ENCODE measurements at regions not wholly inside any gene's neighbourhood (a gene's known extent, or its start where the extent isn't known, plus 50 kb on each side); places are given as distances from the start of the nearest gene placed in this dataset.
"Not testable (repeated sequence)": the region's sequence is repeated elsewhere in the genome, so short reads cannot be mapped to it uniquely, and the experiment has no call there.

GRCh38 chr5:169531631-169532030 lies 51.9 kb upstream of the SPDL1 start:
- in situ Hi-C loops (cut with HindIII; ENCODE audit: low pct_unique_long_range_greater_than_20kb, low sequenced_read_pairs): no loop called here
- no peak for DNase-seq (ENCODE audit: low read depth)

DNA sequence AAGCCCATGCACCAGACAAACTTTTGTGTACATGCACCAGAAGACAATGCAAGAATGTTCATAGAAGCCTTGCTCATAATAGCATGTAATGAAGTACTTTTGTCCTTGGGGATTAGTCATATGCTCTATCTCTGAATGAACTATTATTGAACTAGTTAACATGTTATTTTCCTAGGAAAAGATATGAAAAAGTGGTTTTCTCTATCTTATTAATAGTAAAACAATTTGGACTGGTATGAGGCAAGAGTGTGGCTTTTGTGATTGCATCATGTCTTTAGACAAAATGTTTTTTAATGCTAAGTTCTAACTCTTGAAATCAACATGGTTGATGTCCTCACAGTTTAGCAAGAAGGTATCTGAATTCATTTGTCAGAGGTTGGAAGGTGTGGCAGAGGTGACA lies 55.7 kb upstream of the SPDL1 start:
- DNase-seq (ENCODE audit: low read depth): no peak
- in situ Hi-C loops (cut with HindIII; ENCODE audit: low pct_unique_long_range_greater_than_20kb, low sequenced_read_pairs): no loop called here

GRCh38 chr5:169527066-169527465 lies 56.5 kb upstream of the SPDL1 start:
- no peak for DNase-seq (ENCODE audit: low read depth)
- in situ Hi-C loops (cut with HindIII; ENCODE audit: low pct_unique_long_range_greater_than_20kb, low sequenced_read_pairs): no loop called here

DNA sequence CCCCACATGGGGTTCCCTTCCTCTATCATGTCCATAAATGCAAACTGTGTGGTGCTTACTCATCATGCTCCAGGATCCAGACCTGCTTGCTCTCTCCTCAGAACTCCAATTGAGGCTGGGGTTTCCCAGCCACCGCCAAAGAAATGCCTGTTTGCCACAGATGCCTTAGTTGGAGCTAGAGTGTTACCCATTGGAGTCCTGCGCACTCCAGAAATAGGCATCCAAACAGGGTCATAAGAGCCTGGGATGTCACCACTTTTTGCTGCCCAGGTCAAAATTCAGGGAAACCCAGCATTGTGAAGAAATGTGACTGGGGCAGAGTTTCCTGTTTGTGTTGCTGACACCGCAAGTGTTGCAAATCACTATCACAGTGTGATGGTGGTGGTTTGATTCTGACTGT lies 60.7 kb upstream of the SPDL1 start:
- no peak for DNase-seq (ENCODE audit: low read depth)
- in situ Hi-C loops (cut with HindIII; ENCODE audit: low pct_unique_long_range_greater_than_20kb, low sequenced_read_pairs): no loop called here

GRCh38 chr5:169521366-169521983 lies 62.1 kb upstream of the SPDL1 start:
- DNase-seq (ENCODE audit: low read depth): no peak

DNA sequence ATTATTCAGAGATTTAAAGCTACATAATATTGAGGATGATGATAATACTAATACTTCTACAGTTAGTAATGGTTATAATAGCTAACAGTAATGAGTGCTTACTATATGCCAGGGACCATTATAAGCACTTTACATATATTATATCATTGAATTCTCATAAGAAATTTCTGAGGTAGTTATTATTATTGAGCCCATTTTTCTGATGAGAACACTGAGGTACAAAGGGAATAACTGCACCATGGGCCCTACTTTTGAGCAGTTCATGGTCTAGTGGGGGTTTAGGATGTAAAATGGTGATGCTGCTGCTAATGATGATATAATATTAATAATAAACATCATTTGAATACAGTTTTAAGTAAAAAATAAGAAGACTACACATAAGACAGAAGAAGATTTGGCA lies 64.2 kb upstream of the SPDL1 start:
- in situ Hi-C loops (cut with HindIII; ENCODE audit: low pct_unique_long_range_greater_than_20kb, low sequenced_read_pairs): no loop called here
- no peak for DNase-seq (ENCODE audit: low read depth)

More at GRCh38 chr5:169521366-169521983, 62.1 kb upstream of the SPDL1 start:
- in situ Hi-C loops (cut with HindIII; ENCODE audit: low pct_unique_long_range_greater_than_20kb, low sequenced_read_pairs): no loop called here

- in situ Hi-C loops (cut with HindIII; ENCODE audit: low pct_unique_long_range_greater_than_20kb, low sequenced_read_pairs); DNase-seq (ENCODE audit: low read depth): not testable (repeated sequence)
These were observed 64.8 kb upstream of the SPDL1 start for GRCh38 chr5:169518779-169519178.

- in situ Hi-C loops (cut with HindIII; ENCODE audit: low pct_unique_long_range_greater_than_20kb, low sequenced_read_pairs): no loop called here
- DNase-seq (ENCODE audit: low read depth): no peak
These were observed 71.2 kb upstream of the SPDL1 start for GRCh38 chr5:169512385-169512784.

DNA sequence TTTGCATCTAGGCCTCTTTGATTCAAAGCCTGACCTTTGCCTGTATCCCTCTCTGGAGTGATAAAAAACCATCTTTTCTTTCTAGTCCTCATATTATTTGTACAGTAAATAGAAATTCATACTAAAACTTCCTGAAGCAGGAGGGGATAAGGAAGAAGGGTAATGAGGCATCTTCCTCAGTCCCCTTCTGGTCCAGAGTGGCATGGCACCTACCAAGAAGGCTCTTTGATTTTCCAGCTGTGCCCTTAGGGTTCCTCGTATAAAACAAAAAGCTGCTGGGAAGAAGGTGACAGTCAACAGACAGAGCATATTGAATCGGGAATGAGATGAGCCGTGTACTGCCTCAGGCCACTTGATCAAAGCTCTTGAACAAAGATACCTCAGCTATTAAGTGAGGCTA lies 71.9 kb upstream of the SPDL1 start:
- in situ Hi-C loops (cut with HindIII; ENCODE audit: low pct_unique_long_range_greater_than_20kb, low sequenced_read_pairs): no loop called here
- no peak for DNase-seq (ENCODE audit: low read depth)

DNA sequence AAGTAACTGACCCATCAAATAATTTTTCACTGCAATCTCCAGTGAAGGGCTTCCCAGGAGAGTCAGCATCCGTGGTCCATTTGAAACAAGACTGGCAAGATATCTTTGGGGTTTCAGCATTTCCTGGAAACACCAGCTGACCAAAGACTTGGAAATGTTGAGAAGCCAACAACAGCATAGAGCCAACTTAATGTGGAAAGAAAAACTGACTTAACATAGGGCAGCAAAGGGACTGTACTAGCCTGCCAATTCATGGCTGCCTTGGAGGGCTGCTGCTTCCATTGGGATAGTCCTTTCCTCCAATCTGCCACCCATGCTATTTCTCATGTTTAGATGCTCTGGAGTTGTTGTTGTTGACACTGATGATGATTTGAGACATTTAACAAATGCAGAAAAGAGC lies 76.5 kb upstream of the SPDL1 start:
- no peak for DNase-seq (ENCODE audit: low read depth)
- in situ Hi-C loops (cut with HindIII; ENCODE audit: low pct_unique_long_range_greater_than_20kb, low sequenced_read_pairs): no loop called here

GRCh38 chr5:169503886-169504285 lies 79.7 kb upstream of the SPDL1 start:
- no peak for DNase-seq (ENCODE audit: low read depth)
- in situ Hi-C loops (cut with HindIII; ENCODE audit: low pct_unique_long_range_greater_than_20kb, low sequenced_read_pairs): no loop called here

GRCh38 chr5:169499990-169500505 lies 83.5 kb upstream of the SPDL1 start:
- in situ Hi-C loops (cut with HindIII; ENCODE audit: low pct_unique_long_range_greater_than_20kb, low sequenced_read_pairs): no loop called here
- DNase-seq (ENCODE audit: low read depth): no peak

DNA sequence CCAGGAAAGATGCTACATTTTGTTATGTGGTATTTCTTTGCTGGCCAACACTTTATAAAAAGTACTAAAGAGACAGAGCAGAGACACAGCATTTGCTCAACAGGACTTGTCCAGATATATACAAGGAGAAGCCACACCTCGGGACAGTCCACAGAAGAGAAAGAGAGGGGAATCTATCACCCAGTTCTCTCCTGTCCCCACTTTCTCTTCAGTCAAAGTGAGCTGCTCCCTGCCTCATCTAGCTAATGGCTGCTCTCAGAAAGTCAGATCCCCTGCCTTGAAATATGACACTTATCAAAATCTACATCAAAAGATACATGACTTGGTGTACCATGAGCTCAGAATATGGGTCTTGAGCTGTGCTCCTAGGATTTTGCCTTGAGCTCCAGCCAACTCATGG lies 86.7 kb upstream of the SPDL1 start:
- in situ Hi-C loops (cut with HindIII; ENCODE audit: low pct_unique_long_range_greater_than_20kb, low sequenced_read_pairs): no loop called here

DNA sequence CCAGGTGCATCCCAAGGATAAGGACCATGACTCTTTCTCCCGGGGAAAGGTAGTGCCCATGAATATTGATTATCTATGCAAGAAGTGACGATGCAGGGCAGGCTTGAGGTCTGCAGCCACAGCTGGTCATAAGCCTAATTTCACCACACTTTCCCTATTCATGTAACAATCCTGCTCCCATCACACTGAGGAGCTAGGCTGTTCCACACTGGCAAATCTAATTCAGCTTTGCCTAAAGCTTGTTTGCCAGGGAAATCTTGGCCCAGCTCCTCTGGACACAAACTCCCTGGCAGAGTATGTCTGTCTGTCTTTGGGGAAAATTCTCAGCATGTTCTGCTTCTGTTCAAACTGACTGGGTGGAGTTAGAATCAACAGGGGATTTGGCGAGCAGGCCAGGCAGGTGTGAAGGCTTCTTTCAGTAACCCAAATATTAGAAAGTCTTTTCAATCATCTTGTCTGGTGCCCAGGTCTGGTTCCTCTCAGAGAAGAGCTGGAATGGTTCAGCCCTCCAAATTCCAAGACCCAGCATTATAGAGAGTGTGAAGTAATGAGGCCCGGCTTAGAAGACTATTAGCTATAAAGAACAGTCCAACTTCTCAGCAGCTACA lies 88.5 kb upstream of the SPDL1 start:
- in situ Hi-C loops (cut with HindIII; ENCODE audit: low pct_unique_long_range_greater_than_20kb, low sequenced_read_pairs): no loop called here
- DNase-seq (ENCODE audit: low read depth): no peak

More for the DNA sequence above, 86.7 kb upstream of the SPDL1 start:
- no peak for DNase-seq (ENCODE audit: low read depth)

GRCh38 chr5:169494383-169494935 lies 89.1 kb upstream of the SPDL1 start:
- DNase-seq (ENCODE audit: low read depth): no peak
- in situ Hi-C loops (cut with HindIII; ENCODE audit: low pct_unique_long_range_greater_than_20kb, low sequenced_read_pairs): no loop called here

GRCh38 chr5:169474226-169474625 lies 109.3 kb upstream of the SPDL1 start:
- no peak for DNase-seq (ENCODE audit: low read depth)
- in situ Hi-C loops (cut with HindIII; ENCODE audit: low pct_unique_long_range_greater_than_20kb, low sequenced_read_pairs): no loop called here

- no peak for DNase-seq (ENCODE audit: low read depth)
- in situ Hi-C loops (cut with HindIII; ENCODE audit: low pct_unique_long_range_greater_than_20kb, low sequenced_read_pairs): no loop called here
These were observed 111.0 kb upstream of the SPDL1 start for GRCh38 chr5:169472544-169472943.

DNA sequence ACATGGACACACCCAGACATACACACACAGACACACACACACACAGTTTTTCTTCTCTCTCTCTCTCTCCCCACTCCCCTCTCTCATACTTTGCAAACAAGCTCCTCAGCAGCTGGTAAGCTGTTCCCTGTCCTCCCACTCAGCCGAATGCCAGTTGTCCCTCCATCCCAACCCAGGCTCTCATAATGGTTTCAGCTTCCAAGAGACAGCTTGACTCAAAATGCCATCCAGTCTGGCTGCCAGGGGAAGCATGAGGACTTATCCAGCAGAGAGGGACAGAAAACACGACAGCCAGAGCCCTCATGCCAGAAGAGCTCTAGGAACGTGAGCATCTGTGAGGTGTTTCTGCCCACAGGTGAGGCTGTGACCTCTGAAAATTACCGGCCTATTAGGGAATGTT lies 112.6 kb upstream of the SPDL1 start:
- in situ Hi-C loops (cut with HindIII; ENCODE audit: low pct_unique_long_range_greater_than_20kb, low sequenced_read_pairs): no loop called here
- no peak for DNase-seq (ENCODE audit: low read depth)

DNA sequence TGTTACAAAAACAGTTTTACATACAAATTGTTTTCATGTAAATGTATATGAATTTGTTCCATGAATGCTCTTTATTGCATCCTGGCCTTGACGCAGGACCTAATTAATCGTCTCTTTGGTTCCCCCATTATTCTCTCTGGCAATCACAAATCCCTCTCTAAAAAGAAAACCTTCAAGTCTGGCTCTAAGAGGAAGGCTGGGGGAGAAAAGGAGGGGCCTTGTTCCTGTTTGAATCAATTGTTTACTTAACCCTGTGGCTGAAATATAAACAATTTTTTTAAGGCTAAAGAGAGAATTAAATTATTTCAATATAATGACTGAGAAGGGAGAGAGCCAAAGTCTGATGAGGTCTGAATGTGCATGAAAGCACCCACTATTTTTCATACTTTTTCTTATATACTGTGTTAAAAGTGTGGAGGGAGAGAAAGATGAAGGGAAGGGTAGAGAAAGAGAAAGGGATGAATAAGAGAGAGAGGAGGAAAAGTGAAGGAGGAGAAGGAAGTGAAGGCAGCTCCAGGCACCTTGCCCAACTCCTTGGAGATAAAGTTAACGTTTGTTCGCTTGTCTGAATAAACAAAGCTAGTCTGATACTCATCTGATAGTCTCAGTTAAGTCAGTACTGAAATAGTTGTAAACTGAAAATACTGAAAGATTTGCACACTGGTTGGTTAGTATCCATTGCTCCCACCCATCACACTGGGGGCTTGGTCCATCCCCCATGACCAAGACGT lies 116.4 kb upstream of the SPDL1 start:
- in situ Hi-C loops (cut with HindIII; ENCODE audit: low pct_unique_long_range_greater_than_20kb, low sequenced_read_pairs): no loop called here
- no peak for DNase-seq (ENCODE audit: low read depth)
